ENCODE measurements at regions not wholly inside any gene's neighbourhood (a gene's known extent, or its start where the extent isn't known, plus 50 kb on each side); places are given as distances from the start of the nearest gene placed in this dataset.
"Not testable (repeated sequence)": the region's sequence is repeated elsewhere in the genome, so short reads cannot be mapped to it uniquely, and the experiment has no call there.

DNA sequence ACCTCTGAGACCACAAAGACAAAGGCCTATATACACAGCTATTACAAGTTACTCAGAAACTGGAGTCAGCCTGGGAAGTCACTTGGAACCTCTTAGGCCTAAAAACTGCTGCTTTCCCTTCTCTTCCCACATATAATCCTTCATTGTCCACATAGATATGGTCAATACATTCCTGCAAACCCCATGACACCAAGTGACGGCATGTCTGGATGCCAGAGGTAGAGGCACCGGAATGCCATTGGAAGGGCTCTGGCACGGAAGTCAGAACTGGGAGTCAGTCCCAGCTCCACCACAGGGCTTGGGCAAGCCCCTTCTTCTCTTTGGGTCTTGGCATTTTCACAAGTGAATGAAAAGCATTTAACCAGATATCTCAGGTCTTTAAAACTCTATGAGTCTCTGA, 204.7 kb downstream of the MATN1 start:
- Histone ChIP-seq H3K27ac (no peak overlapping the region), H3K4me1 (no peaks in the 10 kb centered on the region), H3K4me3 (no peak overlapping the region), H3K9me3 (no peaks in the 10 kb centered on the region), H3K27me3 (no peaks in the 10 kb centered on the region), H3K36me3 (no peaks in the 10 kb centered on the region)
- no peak for DNase-seq (ENCODE audit: low spot score in 2 of 2)
- TF ChIP-seq, protein P1, sequence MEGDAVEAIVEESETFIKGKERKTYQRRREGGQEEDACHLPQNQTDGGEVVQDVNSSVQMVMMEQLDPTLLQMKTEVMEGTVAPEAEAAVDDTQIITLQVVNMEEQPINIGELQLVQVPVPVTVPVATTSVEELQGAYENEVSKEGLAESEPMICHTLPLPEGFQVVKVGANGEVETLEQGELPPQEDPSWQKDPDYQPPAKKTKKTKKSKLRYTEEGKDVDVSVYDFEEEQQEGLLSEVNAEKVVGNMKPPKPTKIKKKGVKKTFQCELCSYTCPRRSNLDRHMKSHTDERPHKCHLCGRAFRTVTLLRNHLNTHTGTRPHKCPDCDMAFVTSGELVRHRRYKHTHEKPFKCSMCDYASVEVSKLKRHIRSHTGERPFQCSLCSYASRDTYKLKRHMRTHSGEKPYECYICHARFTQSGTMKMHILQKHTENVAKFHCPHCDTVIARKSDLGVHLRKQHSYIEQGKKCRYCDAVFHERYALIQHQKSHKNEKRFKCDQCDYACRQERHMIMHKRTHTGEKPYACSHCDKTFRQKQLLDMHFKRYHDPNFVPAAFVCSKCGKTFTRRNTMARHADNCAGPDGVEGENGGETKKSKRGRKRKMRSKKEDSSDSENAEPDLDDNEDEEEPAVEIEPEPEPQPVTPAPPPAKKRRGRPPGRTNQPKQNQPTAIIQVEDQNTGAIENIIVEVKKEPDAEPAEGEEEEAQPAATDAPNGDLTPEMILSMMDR (IDR thresholded peaks at IDR 0.05) = no peak
- intact Hi-C loops (cut with DNase I) = no loop called here

DNA sequence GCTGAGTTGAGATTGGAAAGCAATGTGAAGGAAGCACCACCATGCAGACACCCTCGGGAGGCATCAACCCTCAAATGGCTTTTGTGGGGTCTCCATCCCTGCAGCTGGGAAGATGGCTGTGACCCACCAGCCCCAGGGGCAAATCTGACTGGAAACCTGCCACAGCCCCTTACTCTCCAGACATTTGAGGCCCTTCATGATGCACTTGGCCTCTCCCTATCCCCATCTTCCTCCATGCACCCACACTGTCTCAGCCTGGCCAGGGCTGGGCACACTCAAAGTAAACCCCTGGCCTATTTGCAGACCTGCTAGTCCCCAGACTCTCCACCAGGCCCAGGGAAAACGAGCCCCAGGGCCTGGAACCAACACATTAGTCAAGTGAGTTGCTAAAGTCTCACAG, 205.2 kb downstream of the MATN1 start:
- DNase-seq (ENCODE audit: low spot score in 2 of 2) = no peak
- TF ChIP-seq, protein P1 (IDR thresholded peaks at IDR 0.05) = no peak
- H3K27me3 ChIP-seq = no peaks in the 10 kb centered on the region
- H3K9me3 ChIP-seq = no peaks in the 10 kb centered on the region
- H3K4me3 ChIP-seq = no peak overlapping the region
- no peaks in the 10 kb centered on the region for H3K4me1 ChIP-seq
- H3K27ac ChIP-seq = no peak overlapping the region
- intact Hi-C loops (cut with DNase I) = no loop called here
- no peaks in the 10 kb centered on the region for H3K36me3 ChIP-seq

DNA sequence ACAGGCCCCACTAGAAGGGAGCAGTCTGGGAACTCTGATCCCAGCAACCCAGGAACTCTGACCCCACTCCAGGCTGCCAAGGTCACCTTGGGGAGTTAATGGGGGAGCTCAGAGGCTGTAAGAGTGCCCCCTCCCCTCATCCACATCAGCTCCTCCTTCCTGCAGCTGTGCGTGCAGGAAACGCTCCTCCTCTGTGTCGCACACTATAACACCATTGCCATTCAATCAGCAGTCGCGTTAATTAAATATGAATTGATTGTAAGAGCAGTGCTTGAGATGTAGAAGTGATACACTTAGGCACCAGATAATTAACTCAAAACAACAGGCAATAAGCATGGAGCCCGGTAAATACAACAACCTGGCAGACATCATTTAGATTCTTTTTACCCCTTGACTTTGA, 205.7 kb downstream of the MATN1 start:
- intact Hi-C loops (cut with DNase I); H3K27ac ChIP-seq; DNase-seq (ENCODE audit: low spot score in 2 of 2); H3K9me3 ChIP-seq; H3K4me1 ChIP-seq; H3K27me3 ChIP-seq; H3K4me3 ChIP-seq; H3K36me3 ChIP-seq: not testable (repeated sequence)

DNA sequence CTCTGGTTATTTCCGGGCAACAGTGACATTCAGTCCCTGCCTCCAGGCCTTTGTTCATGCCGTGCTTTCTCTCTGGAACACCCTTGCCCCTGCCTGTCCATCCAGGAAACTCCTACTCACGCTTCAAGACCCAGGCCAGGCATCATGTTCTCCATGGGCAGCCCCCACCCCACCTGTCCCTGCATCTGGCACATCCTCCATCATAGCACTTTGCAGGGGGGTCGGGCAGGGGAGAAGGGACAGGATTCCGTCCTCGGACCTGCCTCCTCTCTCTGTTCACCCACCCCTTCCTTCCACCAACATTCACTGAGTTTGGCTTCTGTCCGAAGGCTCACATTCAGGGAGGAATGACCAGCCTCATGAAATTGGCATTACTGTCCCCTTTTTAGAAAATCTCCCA, 206.1 kb downstream of the MATN1 start:
- H3K27me3 ChIP-seq; H3K4me3 ChIP-seq; intact Hi-C loops (cut with DNase I); H3K27ac ChIP-seq; H3K4me1 ChIP-seq; H3K9me3 ChIP-seq; DNase-seq (ENCODE audit: low spot score in 2 of 2); H3K36me3 ChIP-seq: not testable (repeated sequence)

DNA sequence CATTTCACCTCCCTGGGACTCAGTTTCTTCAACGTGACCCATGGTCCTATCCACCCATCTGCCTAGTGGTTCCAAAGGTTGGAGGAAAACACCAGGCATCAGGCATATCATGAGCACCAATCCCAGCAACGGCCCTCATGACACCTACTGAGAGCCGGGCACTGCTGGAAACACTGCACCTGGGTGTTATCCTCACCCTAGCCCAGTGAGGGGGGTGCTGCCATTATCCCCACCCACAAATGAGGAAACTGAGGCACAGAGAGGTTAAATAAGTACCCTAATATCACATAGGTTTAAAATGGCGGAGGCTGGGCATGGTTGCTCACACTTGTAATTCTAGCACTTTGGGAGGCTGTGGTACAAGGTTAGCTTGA, 206.9 kb downstream of the MATN1 start:
- no peaks in the 10 kb centered on the region for H3K4me1 ChIP-seq
- TF ChIP-seq, protein P1 (IDR thresholded peaks at IDR 0.05) = no peak
- no peak overlapping the region for H3K4me3 ChIP-seq
- no peaks in the 10 kb centered on the region for H3K36me3 ChIP-seq
- H3K27ac ChIP-seq = no peak overlapping the region
- H3K9me3 ChIP-seq = no peaks in the 10 kb centered on the region
- no peak for DNase-seq (ENCODE audit: low spot score in 2 of 2)
- intact Hi-C loops (cut with DNase I) = no loop called here
- no peaks in the 10 kb centered on the region for H3K27me3 ChIP-seq

DNA sequence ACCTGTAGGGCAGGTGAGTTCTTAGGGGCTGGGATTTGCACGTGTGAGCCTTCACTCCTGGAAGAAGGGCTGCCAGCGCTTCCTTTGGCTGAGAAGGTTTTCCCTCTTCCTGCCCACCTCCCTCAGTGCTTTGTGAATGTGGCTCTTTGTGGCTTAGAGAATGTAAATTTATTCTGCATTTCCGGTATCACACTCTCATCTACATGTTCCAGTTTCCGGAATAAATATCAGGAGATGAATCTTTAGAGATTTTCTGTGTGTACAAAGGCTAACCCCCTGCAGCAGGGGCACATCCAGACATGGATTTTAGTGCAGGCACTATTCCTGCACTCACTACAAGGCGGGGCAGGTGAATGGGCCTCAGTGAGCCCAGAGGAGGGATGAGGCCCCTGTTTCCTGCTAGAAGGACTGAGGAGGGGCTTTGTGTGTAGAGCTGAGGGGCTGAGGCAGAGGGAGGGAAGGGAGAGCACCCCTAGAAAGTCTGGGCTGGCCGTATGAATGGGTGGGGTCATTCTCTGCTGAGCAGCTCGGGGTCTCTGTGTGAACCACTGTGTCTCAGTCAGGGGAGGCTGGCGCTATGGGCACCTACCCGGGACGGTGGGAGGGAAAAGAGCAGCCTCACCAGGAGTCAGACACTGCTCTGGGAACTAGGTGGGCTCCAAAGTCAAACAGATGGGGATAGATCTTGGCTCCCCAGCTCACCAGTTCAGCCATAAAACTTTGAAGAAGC, 207.5 kb downstream of the MATN1 start:
- peak in 1 of 2 donors; percentile 38 for DNase-seq (ENCODE audit: low spot score in 2 of 2)
- H3K9me3 ChIP-seq = no peaks in the 10 kb centered on the region
- intact Hi-C loops (cut with DNase I) = no loop called here

More for the DNA sequence above, 207.5 kb downstream of the MATN1 start:
- H3K36me3 ChIP-seq = no peaks in the 10 kb centered on the region
- no peak overlapping the region for H3K27ac ChIP-seq
- no peaks in the 10 kb centered on the region for H3K27me3 ChIP-seq
- TF ChIP-seq, protein P1 (IDR thresholded peaks at IDR 0.05) = no peak
- H3K4me3 ChIP-seq = no peak overlapping the region
- H3K4me1 ChIP-seq = no peaks in the 10 kb centered on the region
